HG02852 (cell line): ENCODE measurements at regions not wholly inside any gene's neighbourhood (a gene's known extent, or its start where the extent isn't known, plus 50 kb on each side); places are given as distances from the start of the nearest gene placed in this dataset.
"Not testable (repeated sequence)": the region's sequence is repeated elsewhere in the genome, so short reads cannot be mapped to it uniquely, and the experiment has no call there.

Experiments
- ATAC-seq: cut with Tn5 transposase; IDR thresholded peaks from one replicate; pipeline ENCODE4 v1.9.1; 2021; ENCODE audit warnings: mild to moderate bottlenecking, moderate library complexity; ENCODE audit not compliant: unreplicated experiment

DNA sequence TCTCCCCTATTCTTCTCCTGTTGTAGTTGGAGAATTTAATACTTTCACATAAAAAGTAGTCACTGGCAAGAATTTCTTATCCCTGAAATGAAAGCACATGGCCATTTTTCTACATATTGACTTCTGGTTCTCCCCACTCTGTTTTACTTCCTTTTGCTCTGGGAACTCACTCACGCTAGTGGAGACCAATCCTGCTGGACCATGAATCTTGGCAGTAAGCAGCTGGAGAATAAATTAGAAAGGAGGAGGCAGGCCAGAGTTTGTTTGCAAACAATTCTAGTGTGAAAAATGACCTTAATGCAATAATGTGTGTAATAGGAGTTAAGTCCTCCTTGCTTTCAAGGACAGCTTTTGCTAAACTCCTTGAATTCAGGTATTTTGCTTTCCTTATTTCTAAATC lies 412.3 kb upstream of the CHORDC1 start:
- ATAC-seq = no peak

DNA sequence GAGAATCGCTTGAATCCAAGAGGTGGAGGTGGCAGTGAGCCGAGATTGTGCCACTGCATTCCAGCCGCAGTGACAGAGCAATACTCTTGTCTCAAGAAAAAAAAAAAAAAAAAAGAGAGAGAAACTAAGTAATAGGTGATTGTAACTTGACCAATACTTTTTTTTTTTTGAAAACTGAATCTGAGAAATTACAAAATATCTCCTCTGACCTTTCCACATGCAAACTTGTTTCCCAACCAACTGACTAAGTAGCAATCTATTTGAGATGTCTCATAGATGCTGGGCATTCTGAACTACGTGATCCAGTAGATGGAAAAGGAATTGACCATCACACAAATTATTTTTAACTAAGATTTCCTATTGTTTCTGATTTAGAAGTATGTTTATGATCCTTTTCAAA lies 407.3 kb upstream of the CHORDC1 start:
- ATAC-seq = no peak

DNA sequence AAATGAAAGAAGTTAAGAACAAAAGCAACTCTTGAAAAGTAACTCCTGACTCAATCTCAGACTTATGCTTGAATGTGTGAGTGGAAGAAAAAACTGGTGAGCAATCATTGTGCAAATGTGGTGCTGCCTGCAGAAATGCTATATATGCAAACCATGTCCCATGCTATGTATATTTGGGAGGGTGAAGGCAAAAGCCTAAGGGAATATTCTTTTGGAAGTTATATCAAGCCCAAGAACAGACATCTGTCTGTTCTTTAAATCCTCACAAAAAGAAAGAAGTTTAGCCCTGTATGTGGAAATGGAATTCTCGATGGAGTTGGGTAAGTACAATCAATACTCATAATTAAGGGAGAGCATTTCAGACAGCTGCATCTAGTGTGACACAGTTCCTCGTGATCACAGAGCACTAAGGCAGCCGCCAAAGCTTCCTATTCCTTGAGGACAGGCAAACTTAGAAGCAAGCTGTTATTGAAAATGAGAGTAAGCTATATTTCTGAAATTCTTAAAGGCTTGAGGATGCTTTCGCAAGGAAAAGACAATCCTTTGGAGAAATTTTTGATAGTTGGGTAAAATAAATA lies 406.5 kb upstream of the CHORDC1 start:
- ATAC-seq = no peak

DNA sequence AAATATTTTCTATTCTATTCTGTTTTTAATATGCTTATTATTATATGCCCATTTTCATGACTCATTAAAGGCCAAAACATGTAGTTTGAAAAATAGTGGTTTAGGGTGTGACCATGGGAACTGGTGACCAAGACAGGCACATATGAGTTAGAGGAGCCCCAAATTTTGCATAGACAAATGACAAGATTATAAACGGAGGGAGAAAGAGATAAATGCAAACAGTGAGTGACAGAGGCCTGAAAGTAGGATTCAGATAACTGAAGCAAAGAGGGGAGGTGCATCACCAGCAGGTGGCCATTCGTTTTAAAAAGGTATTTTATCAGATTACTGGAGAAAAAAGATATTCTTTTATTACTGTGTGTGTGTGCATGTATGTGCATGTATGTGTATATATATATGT lies 391.5 kb upstream of the CHORDC1 start:
- ATAC-seq = no peak

DNA sequence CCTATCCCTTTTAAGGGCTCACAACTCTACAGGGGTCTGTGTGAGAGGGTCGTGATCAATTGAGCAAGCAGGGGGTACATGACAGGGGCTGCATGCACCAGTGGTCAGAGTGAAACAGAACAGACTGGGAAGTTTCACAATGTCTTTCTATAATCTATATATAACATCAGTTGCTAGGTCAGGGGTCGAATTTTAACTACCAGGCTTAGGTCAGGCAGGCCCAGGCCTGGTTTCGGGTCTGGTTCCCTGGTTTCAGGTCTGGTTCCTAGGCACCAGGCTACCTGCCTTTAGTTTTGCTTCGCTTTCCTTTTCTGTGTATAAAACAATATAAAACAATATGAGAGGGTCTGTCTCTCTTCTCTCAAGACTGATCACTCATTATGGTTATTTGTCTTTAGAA lies 390.2 kb upstream of the CHORDC1 start:
- ATAC-seq = not testable (repeated sequence)

DNA sequence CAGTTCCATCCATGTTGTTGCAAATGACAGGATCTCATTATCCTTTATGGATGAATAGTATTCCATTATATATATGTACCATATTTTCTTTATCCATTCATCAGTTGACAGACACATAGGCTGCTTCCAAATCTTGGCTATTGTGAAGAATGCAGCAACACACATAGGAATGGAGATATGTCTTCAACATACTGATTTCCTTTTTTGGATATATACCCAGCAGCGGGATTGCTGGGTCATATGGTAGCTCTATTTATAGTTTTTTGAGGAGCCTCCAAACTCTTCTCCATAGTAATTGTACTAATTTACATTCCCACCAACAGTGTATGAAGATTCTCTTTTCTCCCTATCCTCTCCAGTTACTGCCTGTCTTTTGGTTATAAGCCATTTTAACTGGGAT lies 383.9 kb upstream of the CHORDC1 start:
- ATAC-seq = no peak

DNA sequence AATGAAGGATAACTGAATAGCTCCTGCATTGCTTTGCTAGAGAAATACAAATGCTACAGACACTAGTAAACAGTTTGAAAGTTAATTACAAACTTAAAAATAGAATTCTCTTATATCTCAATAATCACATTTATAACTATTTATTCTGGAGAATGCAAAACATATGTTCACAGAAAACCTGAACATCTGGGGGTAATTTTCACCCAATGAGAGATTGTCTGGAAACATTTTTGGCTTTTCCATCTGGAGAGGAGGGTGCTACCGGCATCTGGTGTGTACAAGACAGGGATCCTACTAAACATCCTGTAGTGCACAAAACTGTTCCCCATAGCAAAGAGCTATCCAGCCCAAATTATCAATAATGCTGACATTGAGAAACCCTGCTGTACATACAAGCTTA lies 378.4 kb upstream of the CHORDC1 start:
- ATAC-seq = no peak

DNA sequence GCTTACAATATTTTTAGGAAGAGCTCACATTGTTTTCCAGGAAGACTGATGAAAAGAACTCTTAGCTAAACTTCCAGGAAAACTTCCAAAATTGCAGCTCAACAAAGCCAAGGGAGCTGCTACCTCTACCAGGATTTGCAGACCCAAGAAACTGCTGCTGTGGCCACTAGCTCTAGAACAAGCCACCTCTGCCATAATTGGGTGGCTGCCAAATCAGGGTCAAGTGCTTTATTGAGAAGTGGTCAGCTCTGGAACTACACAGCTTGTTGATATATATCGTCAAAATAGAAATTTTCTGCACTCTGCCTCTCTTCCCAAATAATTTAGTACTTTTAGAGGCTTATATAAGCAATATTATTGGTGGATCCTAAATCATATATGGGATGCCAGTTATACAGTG lies 371.8 kb upstream of the CHORDC1 start:
- ATAC-seq = no peak

DNA sequence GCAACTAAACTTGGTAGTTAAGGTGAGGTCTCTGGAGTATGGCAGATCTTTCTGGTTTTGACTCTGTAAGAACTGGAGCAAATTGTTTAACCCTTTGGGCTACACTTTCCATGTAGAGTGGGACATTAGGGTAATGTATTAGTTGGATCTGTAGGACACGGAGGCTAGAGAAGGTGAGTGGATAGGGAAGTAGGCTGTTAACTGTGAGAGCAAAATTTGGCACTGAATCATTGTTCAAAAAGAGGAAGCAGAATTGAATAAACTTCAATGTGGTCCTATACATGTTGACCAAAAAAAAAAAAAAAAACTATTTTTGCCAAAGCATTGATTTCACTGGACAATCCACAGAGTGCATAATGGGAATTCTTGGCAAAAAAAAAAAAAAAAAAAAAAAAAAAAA lies 370.2 kb upstream of the CHORDC1 start:
- ATAC-seq = no peak

DNA sequence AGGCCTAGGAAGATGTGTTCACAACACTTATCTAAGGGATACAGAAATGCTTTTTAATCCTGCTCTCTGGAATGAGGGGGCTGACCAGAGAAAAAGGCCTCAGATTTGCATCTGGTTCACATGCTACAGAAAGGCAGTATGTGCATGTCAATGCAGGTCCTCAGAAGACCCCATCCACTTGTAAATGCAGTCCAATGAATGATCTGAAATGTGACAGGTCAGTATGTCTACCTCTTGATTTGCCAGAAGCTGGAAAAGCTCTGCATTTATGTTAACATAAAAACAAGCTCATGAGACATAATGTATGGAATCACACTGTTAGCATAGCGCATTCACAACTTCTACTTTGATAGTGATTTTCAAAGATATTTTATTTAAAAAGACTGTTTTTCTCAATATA lies 367.4 kb upstream of the CHORDC1 start:
- no peak for ATAC-seq

DNA sequence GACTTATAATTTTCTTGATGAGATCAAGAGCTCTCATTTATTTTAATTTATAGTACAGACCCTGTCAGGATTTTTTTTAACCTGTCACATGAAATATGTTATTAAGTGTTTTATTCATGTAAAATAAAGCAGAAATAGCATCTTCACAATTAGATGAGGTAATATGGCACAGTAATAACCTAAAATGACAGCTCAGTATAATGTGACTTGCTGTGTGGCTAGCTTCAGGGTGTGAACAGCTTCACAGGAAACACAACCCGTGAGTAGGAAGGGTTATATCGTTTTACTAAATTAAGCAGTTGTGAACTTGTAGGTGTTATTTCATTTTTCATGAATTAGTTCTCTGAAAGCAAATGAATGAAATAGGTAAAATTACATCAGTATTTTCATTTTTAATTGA lies 366.9 kb upstream of the CHORDC1 start:
- no peak for ATAC-seq

DNA sequence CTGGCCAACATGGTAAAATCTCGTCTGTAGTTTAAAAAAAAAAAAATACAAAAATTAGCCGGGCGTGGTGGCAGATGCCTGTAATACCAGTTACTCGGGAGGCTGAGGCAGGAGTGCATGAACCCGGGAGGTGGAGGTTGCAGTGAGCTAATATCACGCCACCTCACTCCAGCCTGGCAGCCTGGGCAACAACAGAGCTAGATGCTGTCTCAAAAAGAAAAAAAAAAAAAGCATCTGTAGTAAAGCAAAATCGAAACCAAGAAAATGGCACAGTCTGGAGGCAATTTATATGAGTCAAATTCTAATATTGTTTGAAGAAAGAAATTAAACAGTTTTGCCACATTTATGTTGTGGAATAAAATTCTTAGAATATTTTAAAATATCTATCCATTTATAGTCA lies 365.0 kb upstream of the CHORDC1 start:
- no peak for ATAC-seq

DNA sequence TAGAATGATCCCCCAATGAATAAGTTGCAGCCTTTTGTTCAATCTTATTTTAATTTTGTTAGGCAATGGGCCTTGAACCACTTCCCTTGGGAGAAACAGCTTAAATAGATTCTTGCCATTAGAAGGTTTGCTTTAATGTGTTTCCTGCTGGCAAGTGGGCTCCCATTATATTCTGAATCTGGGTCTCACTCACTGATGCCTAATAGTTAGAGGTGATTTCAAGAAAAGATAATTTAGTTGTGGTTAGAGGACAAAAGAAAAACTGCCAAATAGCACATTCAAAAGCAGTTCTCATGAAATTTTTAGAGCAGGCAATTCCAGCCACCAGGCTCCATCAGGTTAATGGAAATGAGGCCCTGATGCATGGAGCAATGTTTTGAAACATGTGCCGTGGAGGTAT lies 362.6 kb upstream of the CHORDC1 start:
- no peak for ATAC-seq

DNA sequence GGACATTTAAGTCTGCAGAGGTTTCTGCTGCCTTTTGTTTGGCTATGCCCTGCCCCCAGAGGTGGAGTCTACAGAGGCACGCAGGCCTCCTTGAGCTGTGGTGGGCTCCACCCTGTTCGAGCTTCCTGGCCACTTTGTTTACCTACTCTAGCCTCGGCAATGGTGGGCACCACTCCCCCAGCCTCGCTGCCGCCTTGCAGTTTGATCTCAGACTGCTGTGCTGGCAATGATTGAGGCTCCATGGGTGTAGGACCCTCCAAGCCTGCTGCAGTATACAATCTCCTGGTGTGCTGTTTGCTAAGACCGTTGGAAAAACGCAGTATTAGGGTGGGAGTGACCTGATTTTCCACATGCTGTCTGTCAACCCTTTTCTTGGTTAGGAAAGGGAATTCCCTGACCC lies 360.1 kb upstream of the CHORDC1 start:
- ATAC-seq = not testable (repeated sequence)

DNA sequence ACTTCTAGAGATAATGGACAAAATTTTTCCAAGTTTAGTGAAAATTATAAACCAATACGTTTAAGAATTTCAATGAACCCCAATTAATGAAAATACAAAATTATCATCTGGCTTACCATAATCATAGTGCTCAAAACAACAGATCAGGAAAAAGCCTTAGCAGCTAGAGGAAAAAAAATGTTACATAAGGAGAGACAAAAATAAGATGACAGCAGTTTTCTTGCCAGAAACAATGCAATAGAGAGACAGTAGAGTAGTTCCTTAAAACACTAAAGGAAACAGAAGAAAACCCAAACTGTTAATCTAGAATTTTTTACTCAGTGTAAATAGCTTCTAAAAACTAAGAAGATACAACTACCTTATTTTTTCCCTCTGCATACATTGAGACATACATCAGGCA lies 341.7 kb upstream of the CHORDC1 start:
- no peak for ATAC-seq

DNA sequence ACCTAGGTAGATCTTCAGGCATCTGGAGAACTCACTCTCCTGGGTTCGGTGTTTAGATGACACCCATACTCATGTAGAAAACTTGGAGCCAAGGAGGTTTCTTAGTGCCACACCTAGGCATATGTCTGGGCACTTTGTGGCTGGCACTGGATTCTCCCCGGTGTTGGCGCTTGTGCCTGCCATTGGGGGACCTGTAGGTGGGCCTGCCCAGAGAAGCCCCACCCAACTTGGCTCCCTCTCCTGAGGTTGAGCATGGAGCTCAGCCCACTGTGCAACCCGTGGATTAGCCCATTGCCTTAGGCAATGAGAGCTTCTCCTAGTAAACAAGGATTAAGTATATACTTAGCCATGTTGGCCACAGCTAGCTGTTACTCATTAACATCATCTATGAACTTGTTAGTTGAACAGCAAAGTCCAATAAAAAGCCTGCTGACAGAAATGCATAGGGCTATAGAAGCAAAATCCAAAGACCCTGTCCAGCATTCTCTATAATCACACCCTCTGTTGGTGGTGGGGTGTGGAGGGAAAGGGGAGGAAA lies 335.5 kb upstream of the CHORDC1 start:
- ATAC-seq = no peak

DNA sequence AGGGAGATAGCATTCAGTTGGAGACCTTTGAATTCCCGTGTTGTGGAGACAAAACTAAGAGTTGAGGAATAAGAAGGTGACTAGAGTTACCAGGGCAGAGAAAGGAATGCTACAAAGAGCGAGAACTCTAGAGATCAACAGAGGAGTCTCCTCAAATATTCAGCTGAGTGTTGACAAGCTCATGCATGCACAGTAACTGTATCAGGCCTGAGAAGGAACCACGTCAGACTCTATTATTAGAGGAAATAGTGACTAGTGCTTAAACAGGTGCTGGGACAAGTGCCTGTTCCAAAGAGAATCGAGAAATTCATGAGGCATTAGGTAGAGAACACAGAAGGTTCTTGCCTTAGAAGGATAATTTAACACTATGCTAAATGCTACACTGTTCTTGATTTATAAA lies 333.8 kb upstream of the CHORDC1 start:
- ATAC-seq = no peak

DNA sequence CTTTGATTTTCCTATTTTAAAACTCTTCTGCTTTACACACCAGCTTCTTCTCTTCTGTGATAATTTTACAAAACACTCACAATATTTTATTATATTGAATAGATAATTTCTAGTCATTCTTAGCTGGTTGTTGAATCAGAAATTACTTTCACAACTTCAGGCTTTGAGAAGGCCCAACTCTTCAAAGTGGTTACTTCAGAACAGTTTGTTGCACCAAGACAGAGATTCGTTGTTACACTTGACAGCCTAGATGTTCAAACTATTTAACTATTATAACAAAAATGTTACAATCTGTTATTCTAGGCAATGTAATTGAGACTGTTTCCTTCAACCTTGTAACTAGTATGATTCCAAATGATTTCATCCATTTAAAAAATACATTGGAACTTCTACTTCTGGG lies 333.2 kb upstream of the CHORDC1 start:
- no peak for ATAC-seq

DNA sequence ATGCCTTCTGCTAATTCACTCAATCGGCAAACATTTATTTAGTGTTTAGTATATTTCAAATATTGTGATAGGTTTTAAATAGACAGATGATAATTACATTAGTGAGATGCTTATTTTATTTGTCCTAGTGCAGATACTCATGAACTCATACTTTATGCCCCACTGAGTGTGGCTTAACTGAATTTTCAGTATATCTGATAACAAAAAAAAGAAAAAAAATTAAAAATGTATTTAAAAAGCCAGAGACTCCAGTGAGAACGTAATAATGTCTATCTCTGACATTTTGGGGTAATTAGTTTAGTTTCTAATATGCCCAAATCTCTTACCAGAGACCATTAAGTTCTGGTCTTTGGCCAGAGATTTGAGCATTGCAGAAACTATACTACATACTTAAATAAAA lies 332.6 kb upstream of the CHORDC1 start:
- ATAC-seq = no peak

DNA sequence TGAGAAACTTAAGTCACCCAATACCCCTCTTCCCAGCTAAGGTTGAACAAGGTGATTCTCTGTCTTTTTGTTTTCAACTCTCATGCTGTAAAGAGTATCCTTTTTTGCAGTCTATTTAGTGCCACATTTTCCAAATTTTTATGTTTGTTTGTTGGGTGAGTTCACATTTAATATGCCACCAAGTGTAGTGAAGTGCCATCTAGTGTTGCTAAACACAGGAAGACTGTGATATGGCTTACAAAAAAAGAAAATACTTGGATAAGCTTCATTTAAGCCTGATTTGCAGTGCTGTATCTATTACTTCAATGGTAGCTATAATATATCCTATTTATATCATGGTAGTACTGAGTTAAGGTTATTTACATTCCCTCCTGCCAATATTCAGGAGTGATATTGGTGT lies 319.2 kb upstream of the CHORDC1 start:
- ATAC-seq = no peak

DNA sequence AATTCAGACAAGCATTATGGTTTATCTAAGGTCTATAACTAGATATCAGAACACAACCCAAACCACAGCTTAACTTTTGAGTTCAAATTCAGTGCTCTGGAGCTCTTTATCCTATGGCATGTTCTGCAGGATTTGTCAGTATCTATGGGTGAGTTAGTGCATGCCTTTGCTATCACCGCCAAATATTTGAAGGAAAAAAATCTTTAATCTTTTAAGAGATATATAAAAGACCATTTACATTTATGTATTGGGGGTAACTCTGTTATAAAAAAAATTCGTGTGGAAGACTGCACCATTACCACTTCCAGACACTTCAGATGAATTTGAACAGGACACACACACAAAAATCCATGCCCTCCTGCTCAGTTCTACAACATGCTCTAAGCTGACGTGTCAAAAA lies 313.5 kb upstream of the CHORDC1 start:
- ATAC-seq = no peak

DNA sequence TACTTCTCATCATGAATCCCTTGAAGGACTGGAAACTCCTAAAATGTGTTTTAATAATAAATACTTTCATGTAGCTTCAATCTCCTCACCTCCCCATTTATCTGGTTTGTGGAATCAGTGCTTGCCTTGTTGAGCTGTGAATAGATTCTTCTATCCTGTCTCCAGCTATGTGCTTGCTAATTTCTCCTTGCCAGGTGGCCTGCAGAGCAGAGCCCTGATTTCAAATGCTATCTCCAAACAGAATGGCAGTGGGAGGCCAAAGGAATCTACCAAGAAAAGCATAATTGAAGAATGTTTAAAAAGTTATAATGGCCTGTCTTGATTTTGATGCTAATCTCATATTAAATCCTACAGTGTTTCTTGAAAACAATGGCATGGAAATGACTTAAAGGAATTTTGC lies 309.3 kb upstream of the CHORDC1 start:
- no peak for ATAC-seq

DNA sequence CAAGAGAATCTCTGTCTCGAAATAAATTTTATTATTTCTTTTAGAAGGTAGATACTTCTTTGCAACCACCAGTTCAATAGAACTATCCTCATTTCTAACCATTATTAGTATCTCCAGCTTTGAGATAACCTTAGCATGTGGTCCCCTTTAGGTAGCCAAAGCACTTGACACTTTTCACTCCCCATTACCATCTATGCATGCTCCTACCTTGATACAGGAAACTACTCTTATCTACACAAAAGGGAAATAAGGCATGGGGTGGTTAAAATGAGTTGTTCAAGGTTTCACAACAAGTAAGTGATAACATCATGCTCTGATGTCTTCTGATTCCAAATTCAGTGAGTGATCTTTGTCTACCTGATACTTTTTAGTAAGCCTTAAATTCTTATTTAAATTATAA lies 308.2 kb upstream of the CHORDC1 start:
- no peak for ATAC-seq

DNA sequence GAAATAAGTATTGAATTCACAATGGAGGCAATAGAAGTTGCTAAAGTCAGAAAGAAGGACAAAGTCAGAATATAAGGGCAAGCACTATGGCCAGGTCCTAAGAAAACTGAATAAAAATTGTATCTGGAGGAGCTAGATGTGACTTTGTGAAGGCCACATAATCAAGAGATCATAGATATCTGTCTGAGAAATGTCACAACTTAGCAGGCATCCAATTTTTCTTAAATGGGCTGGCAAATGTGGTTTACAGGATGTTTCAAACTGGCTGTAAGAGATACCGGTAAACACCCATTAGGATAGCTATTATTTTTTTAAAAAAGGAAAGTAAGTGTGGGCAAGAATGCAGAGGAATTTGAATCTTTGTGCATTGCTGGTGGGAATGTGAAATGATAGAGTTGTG lies 303.1 kb upstream of the CHORDC1 start:
- ATAC-seq = no peak
